H1 (cell line): ENCODE measurements at regions not wholly inside any gene's neighbourhood (a gene's known extent, or its start where the extent isn't known, plus 50 kb on each side); places are given as distances from the start of the nearest gene placed in this dataset.

ENCODE experiments used
- CTCF ChIA-PET: fragments of 300-600 bp; sonication (Branson Sonifier 250); formaldehyde crosslinking; loops from one replicate; lab custom pipeline; 2021; ENCODE audit not compliant: partially characterized antibody; lab: Charles Lee
- POLR2A ChIA-PET: fragments of 300-600 bp; sonication (Branson Sonifier 250); formaldehyde crosslinking; loops from one replicate; lab custom pipeline; 2021; ENCODE audit warnings: inconsistent platforms; ENCODE audit not compliant: partially characterized antibody; lab: Charles Lee
- DNase-seq, 2 experiments: peaks; one replicate each; pipeline versions ENCODE4 v3.0.0 to v3.0.0-alpha.2; 2010 to 2022; ENCODE audit warnings: low spot score in 2 of 2, low read depth in 1 of 2, mixed read lengths in 1 of 2
- FAIRE-seq: peaks from 2 replicates; lab custom pipeline; 2011; peaks lifted over from hg19 to GRCh38; lab: Jason Lieb, UNC
- H2AFZ ChIP-seq: 2 replicates; pipeline ENCODE4 v1.8.1; 2012; ENCODE audit warnings: low read length, inconsistent platforms
- H2AK5ac ChIP-seq: 2 replicates; pipeline ENCODE4 v1.6.1; 2013; ENCODE audit warnings: low read depth, low read length
- H2BK120ac ChIP-seq: replicated peaks from 2 replicates; pipeline ENCODE3; 2013; ENCODE audit warnings: low read depth, low read length, inconsistent platforms
- H2BK12ac ChIP-seq: 2 replicates; pipeline ENCODE4 v1.6.1; 2013; ENCODE audit warnings: low read depth, low read length
- H2BK15ac ChIP-seq: 2 replicates; pipeline ENCODE4 v1.6.1; 2013; ENCODE audit warnings: low read length
- H2BK20ac ChIP-seq: 2 replicates; pipeline ENCODE4 v1.6.1; 2013; ENCODE audit warnings: low read length
- H2BK5ac ChIP-seq: 2 replicates; pipeline ENCODE4 v1.6.1; 2013; ENCODE audit warnings: low read depth, low read length
- H3K14ac ChIP-seq: 2 replicates; pipeline ENCODE4 v1.6.1; 2013; ENCODE audit warnings: inconsistent platforms; ENCODE audit not compliant: insufficient read length
- H3K18ac ChIP-seq: 2 replicates; pipeline ENCODE4 v1.6.1; 2013; ENCODE audit warnings: low read length; ENCODE audit errors: extremely low read depth
- H3K23ac ChIP-seq: 2 replicates; pipeline ENCODE4 v1.6.1; 2013; ENCODE audit warnings: inconsistent platforms; ENCODE audit not compliant: insufficient read length
- H3K23me2 ChIP-seq: 2 replicates; pipeline ENCODE4 v1.6.1; 2013; ENCODE audit warnings: low read depth, low read length
- H3K27ac ChIP-seq: 2 replicates; pipeline ENCODE4 v1.6.1; 2011; ENCODE audit warnings: low read depth, low read length, inconsistent platforms
- H3K27me3 ChIP-seq, 4 experiments: replicated peaks in 1 of 4; 1 replicate in 1 of 4; 2 replicates in 3 of 4; pipeline versions ENCODE4 v1.6.1 to v1.8.1; 2011 to 2013; ENCODE audit warnings: low read length in 3 of 4, mild to moderate bottlenecking in 3 of 4, inconsistent platforms in 2 of 4, mixed read lengths in 2 of 4, moderate library complexity in 1 of 4; ENCODE audit not compliant: control insufficient read depth in 3 of 4, insufficient read depth in 3 of 4; ENCODE audit errors: extremely low read depth in 1 of 4
- H3K36me3 ChIP-seq, 4 experiments: 2 replicates each; pipeline versions ENCODE4 v1.6.1 to v1.8.1; 2011 to 2013; ENCODE audit warnings: mild to moderate bottlenecking in 4 of 4, low read length in 3 of 4, moderate library complexity in 2 of 4, control low read depth in 1 of 4, inconsistent platforms in 1 of 4; ENCODE audit not compliant: insufficient read depth in 4 of 4, control insufficient read depth in 2 of 4
- H3K4ac ChIP-seq: replicated peaks from 2 replicates; pipeline ENCODE3; 2013; ENCODE audit warnings: low read length, low read depth, mixed read lengths, inconsistent platforms; ENCODE audit not compliant: insufficient read length
- H3K4me1 ChIP-seq, 4 experiments: replicated peaks in 1 of 4; 1 replicate in 1 of 4; 2 replicates in 3 of 4; pipeline versions ENCODE4 v1.6.1 to v1.8.1; 2011 to 2013; ENCODE audit warnings: low read length in 3 of 4, inconsistent platforms in 2 of 4, mixed read lengths in 1 of 4; ENCODE audit not compliant: insufficient read depth in 4 of 4, control insufficient read depth in 3 of 4
- H3K4me2 ChIP-seq, 2 experiments: 2 replicates each; pipeline versions ENCODE4 v1.6.1 to v1.8.1; 2011 to 2013; ENCODE audit warnings: low read depth in 2 of 2, low read length in 2 of 2, control low read depth in 1 of 2, inconsistent platforms in 1 of 2, mild to moderate bottlenecking in 1 of 2; ENCODE audit not compliant: insufficient read depth in 1 of 2
- H3K4me3 ChIP-seq, 4 experiments: fragments of 200-600, 300-600 bp in 1 of 4; sonication (generic), shearing (Covaris generic), sonication (Bioruptor Twin) in 1 of 4; 2 replicates each; pipeline versions ENCODE4 v1.5.1 to v1.8.1; 2011 to 2016; ENCODE audit warnings: low read length in 4 of 4, low read depth in 3 of 4, control low read depth in 2 of 4, inconsistent platforms in 2 of 4, mild to moderate bottlenecking in 2 of 4, mixed read lengths in 1 of 4, moderate library complexity in 1 of 4; ENCODE audit not compliant: insufficient read depth in 2 of 4; ENCODE audit errors: extremely low read depth in 1 of 4
- H3K56ac ChIP-seq: replicated peaks from 2 replicates; pipeline ENCODE3; 2013; ENCODE audit warnings: low read depth, mild to moderate bottlenecking, mixed read lengths, low read length, inconsistent platforms; ENCODE audit not compliant: insufficient read length
- H3K79me1 ChIP-seq: 2 replicates; pipeline ENCODE4 v1.6.1; 2013; ENCODE audit warnings: low read depth, low read length, control low read depth
- H3K79me2 ChIP-seq, 2 experiments: 2 replicates each; pipeline versions ENCODE4 v1.6.1 to v1.8.1; 2012 to 2013; ENCODE audit warnings: low read length in 2 of 2, mild to moderate bottlenecking in 2 of 2, inconsistent platforms in 1 of 2; ENCODE audit not compliant: insufficient read depth in 2 of 2, control insufficient read depth in 1 of 2
- H3K9ac ChIP-seq, 4 experiments: replicated peaks in 1 of 4; 1 replicate in 1 of 4; 2 replicates in 3 of 4; pipeline versions ENCODE4 v1.6.1 to v1.8.1; 2011 to 2013; ENCODE audit warnings: low read depth in 3 of 4, low read length in 3 of 4, control low read depth in 2 of 4, mild to moderate bottlenecking in 2 of 4, moderate library complexity in 2 of 4, inconsistent platforms in 1 of 4; ENCODE audit errors: extremely low read depth in 1 of 4
- H3K9me3 ChIP-seq, 2 experiments: 2 replicates each; pipeline versions ENCODE4 v1.6.1 to v1.8.1; 2012 to 2013; ENCODE audit warnings: mild to moderate bottlenecking in 2 of 2, moderate library complexity in 2 of 2, control low read depth in 1 of 2, inconsistent platforms in 1 of 2, low read depth in 1 of 2, low read length in 1 of 2, mixed read lengths in 1 of 2; ENCODE audit not compliant: insufficient read depth in 2 of 2
- H4K20me1 ChIP-seq, 2 experiments: replicated peaks in 1 of 2; 2 replicates each; pipeline versions ENCODE3 to v1.8.1; 2011 to 2013; ENCODE audit warnings: inconsistent platforms in 2 of 2, low read length in 2 of 2, mild to moderate bottlenecking in 1 of 2; ENCODE audit not compliant: insufficient read depth in 2 of 2, control insufficient read depth in 1 of 2
- H4K5ac ChIP-seq: 2 replicates; pipeline ENCODE4 v1.6.1; 2013; ENCODE audit warnings: low read length, low read depth, mixed read lengths, inconsistent platforms; ENCODE audit not compliant: insufficient read length
- H4K8ac ChIP-seq: 2 replicates; pipeline ENCODE4 v1.8.0; 2013; ENCODE audit warnings: mild to moderate bottlenecking, moderate library complexity, low read length, inconsistent platforms; ENCODE audit not compliant: insufficient read depth; ENCODE audit errors: extremely low read depth
- H4K91ac ChIP-seq: replicated peaks from 2 replicates; pipeline ENCODE3; 2013; ENCODE audit warnings: low read length, mixed read lengths, inconsistent platforms; ENCODE audit not compliant: insufficient read length
- GTF2F1 ChIP-seq: IDR thresholded peaks from 2 replicates; pipeline ENCODE4 v1.6.1; 2012; ENCODE audit warnings: low read depth, low read length, improper control_type of control experiment, borderline replicate concordance
- KDM1A ChIP-seq: fragments of 200-600, 300-600 bp; sonication (generic); IDR thresholded peaks from 2 replicates; pipeline ENCODE4 v1.7.1; 2016; ENCODE audit warnings: mild to moderate bottlenecking, low read length, borderline replicate concordance
- POLR2A ChIP-seq, 2 experiments: IDR thresholded peaks; 1 replicate in 1 of 2; 2 replicates in 1 of 2; pipeline ENCODE4 v1.6.1; 2011; ENCODE audit warnings: low read depth in 2 of 2, low read length in 2 of 2, mild to moderate bottlenecking in 2 of 2; ENCODE audit errors: control extremely low read depth in 1 of 2
- whole genome bisulfite sequencing, 2 experiments: shearing (Covaris generic) in 1 of 2; methylation state at CpG; one replicate each; pipeline versions ENCODE4 v1.1.6 to v1.1.7; 2013 to 2015; ENCODE audit warnings: low lambda C conversion rate in 2 of 2, mixed read lengths in 2 of 2, inconsistent platforms in 1 of 2, low coverage in 1 of 2, missing lambda C conversion rate in 1 of 2; ENCODE audit not compliant: insufficient replicate concordance in 2 of 2, insufficient coverage in 1 of 2, insufficient read length in 1 of 2; ENCODE audit errors: extremely low coverage in 1 of 2, missing lambda C conversion rate in 1 of 2; 5-methylcytosine and 5-hydroxymethylcytosine counted together

GRCh38 chr10:9577746-9578145 is 1439.9 kb upstream of the CELF2 start:
- H4K5ac ChIP-seq, result no peak overlapping the region
- WGBS, 2 experiments, result 89% methylated on average over 1 of the region's 1 CpG; no CpG with 5 or more reads in 1 of the 2 experiments
- ChIA-PET CTCF (no interaction called here), POLR2A (no interaction called here)
- H3K4me1 ChIP-seq, result no peaks in the 10 kb centered on the region
- no peak overlapping the region for H3K4me3 ChIP-seq
- no peak overlapping the region for H3K4ac ChIP-seq
- no peaks in the 10 kb centered on the region for H3K23me2 ChIP-seq
- H2BK15ac ChIP-seq, result no peak overlapping the region
- no peak overlapping the region for H2AFZ ChIP-seq
- no peak overlapping the region for H2BK5ac ChIP-seq
- H3K27me3 ChIP-seq, result no peaks in the 10 kb centered on the region
- no peak for FAIRE-seq
- no peaks in the 10 kb centered on the region for H3K79me2 ChIP-seq
- H3K79me1 ChIP-seq, result no peaks in the 10 kb centered on the region
- no peak overlapping the region for H3K18ac ChIP-seq
- no peaks in the 10 kb centered on the region for H4K20me1 ChIP-seq
- H4K91ac ChIP-seq, result no peak overlapping the region
- H2BK12ac ChIP-seq, result no peak overlapping the region
- no peak overlapping the region for H3K14ac ChIP-seq
- DNase-seq, result no peak
- H2BK120ac ChIP-seq, result no peak overlapping the region
- no peak overlapping the region for H3K27ac ChIP-seq
- no peak overlapping the region for H2BK20ac ChIP-seq
- no peaks in the 10 kb centered on the region for H3K9me3 ChIP-seq
- H2AK5ac ChIP-seq, result no peak overlapping the region
- no peaks in the 10 kb centered on the region for H3K36me3 ChIP-seq
- no peak overlapping the region for H4K8ac ChIP-seq
- no peak overlapping the region for H3K56ac ChIP-seq
- H3K4me2 ChIP-seq, result no peak overlapping the region
- H3K23ac ChIP-seq, result no peak overlapping the region
- H3K9ac ChIP-seq, result no peak overlapping the region
- TF ChIP-seq KDM1A, result no peak
- TF ChIP-seq GTF2F1, result no peak
- no peak for TF ChIP-seq POLR2A (IDR thresholded peaks at IDR 0.05; ENCODE audit: control extremely low read depth in 1 of 2, low read depth in 2 of 2, low read length in 2 of 2)
